AG04449 (cell line): ENCODE measurements at regions not wholly inside any gene's neighbourhood (a gene's known extent, or its start where the extent isn't known, plus 50 kb on each side); places are given as distances from the start of the nearest gene placed in this dataset.

ENCODE experiments used
- CTCF ChIA-PET: fragments of 350-600 bp; formaldehyde crosslinking; extraction: SDS; loops from one replicate; lab custom pipeline; 2021; ENCODE audit warnings: antibody characterized with exemption; lab: Yijun Ruan, JAX
- POLR2A ChIA-PET: fragments of 400-600, 350-600 bp; formaldehyde crosslinking; extraction: SDS; loops from one replicate; lab custom pipeline; 2020; ENCODE audit warnings: antibody characterized with exemption, inconsistent platforms; lab: Yijun Ruan, JAX
- DNase-seq: peaks from one replicate; pipeline ENCODE4 v3.0.0-alpha.2; 2010; ENCODE audit warnings: low read depth, low spot score
- H3K4me3 ChIP-seq: 2 replicates; pipeline ENCODE4 v1.5.1; 2011; ENCODE audit warnings: low read depth, mild to moderate bottlenecking, control low read depth, low read length
- CTCF ChIP-seq: IDR thresholded peaks from one replicate; pipeline ENCODE4 v1.5.1; 2011; ENCODE audit warnings: mild to moderate bottlenecking, moderate library complexity, low read length, control low read depth, inconsistent platforms; ENCODE audit not compliant: insufficient read depth; ENCODE audit errors: missing control alignments

- POLR2A ChIA-PET: interaction anchor here (0.7 to 0.8 kb wide), 2 partner anchors 49 to 142 kb away, joined by 3 read pairs; no protein-coding TSS in a partner anchor
These were observed 434.4 kb downstream of the TNS1 start for GRCh38 chr2:217568289-217568971.

GRCh38 chr2:217563565-217563964, 439.2 kb downstream of the TNS1 start:
- no peak for DNase-seq
- H3K4me3 ChIP-seq: no peak overlapping the region
- CTCF ChIA-PET: interaction anchor here (1.2 to 1.9 kb wide), 2 partner anchors 10 to 150 kb away, joined by 3 to 6 read pairs; no protein-coding TSS in a partner anchor
- no peak for TF ChIP-seq CTCF
- POLR2A ChIA-PET: no interaction called here

More at GRCh38 chr2:217568289-217568971, 434.4 kb downstream of the TNS1 start:
- CTCF ChIA-PET: interaction anchor here (0.9 to 1.6 kb wide), 2 partner anchors 83 to 402 kb away, joined by 3 to 7 read pairs; no protein-coding TSS in a partner anchor
- DNase-seq: peak; percentile 76
- TF ChIP-seq CTCF: no peak
- no peak overlapping the region for H3K4me3 ChIP-seq

GRCh38 chr2:217562871-217563480, 439.8 kb downstream of the TNS1 start:
- CTCF ChIA-PET: interaction anchor here (1.2 kb wide), 1 partner anchor 150 kb away, joined by 3 read pairs; no protein-coding TSS in a partner anchor
- no peak for DNase-seq

GRCh38 chr2:217559084-217559483, 443.7 kb downstream of the TNS1 start:
- ChIA-PET CTCF (no interaction called here), POLR2A (no interaction called here)
- DNase-seq: no peak
- no peak for TF ChIP-seq CTCF
- no peak overlapping the region for H3K4me3 ChIP-seq

More at GRCh38 chr2:217562871-217563480, 439.8 kb downstream of the TNS1 start:
- TF ChIP-seq CTCF: no peak
- no peak overlapping the region for H3K4me3 ChIP-seq
- POLR2A ChIA-PET: no interaction called here

- CTCF ChIA-PET: interaction anchor here (1.1 to 1.9 kb wide), 2 partner anchors 44 to 95 kb away, joined by 3 to 8 read pairs; no protein-coding TSS in a partner anchor
- H3K4me3 ChIP-seq: no peak overlapping the region
- POLR2A ChIA-PET: interaction anchor here (0.7 to 1.0 kb wide), 2 partner anchors 97 to 155 kb away, joined by 3 to 4 read pairs; no protein-coding TSS in a partner anchor
- DNase-seq: no peak
- TF ChIP-seq CTCF: no peak
These were observed 447.5 kb downstream of the TNS1 start for GRCh38 chr2:217555081-217555876.
